HG02981 (cell line): ENCODE measurements at regions not wholly inside any gene's neighbourhood (a gene's known extent, or its start where the extent isn't known, plus 50 kb on each side); places are given as distances from the start of the nearest gene placed in this dataset.

ENCODE experiments used
- ATAC-seq: cut with Tn5 transposase; IDR thresholded peaks from one replicate; pipeline ENCODE4 v1.9.1; 2021; ENCODE audit warnings: mild to moderate bottlenecking, moderate library complexity; ENCODE audit not compliant: unreplicated experiment

GRCh38 chr4:124262211-124263179 is 450.0 kb downstream of the ANKRD50 start:
- ATAC-seq: peak; percentile 89

GRCh38 chr4:124265701-124266100 is 446.8 kb downstream of the ANKRD50 start:
- no peak for ATAC-seq

- ATAC-seq: no peak
These were observed 445.8 kb downstream of the ANKRD50 start for GRCh38 chr4:124266721-124267120.

GRCh38 chr4:124276461-124276860 is 436.1 kb downstream of the ANKRD50 start:
- no peak for ATAC-seq

- no peak for ATAC-seq
These were observed 434.8 kb downstream of the ANKRD50 start for GRCh38 chr4:124277691-124278090.

- no peak for ATAC-seq
These were observed 434.1 kb downstream of the ANKRD50 start for GRCh38 chr4:124278477-124278876.

GRCh38 chr4:124279741-124280140 is 432.8 kb downstream of the ANKRD50 start:
- ATAC-seq: no peak

- ATAC-seq: no peak
These were observed 430.1 kb downstream of the ANKRD50 start for GRCh38 chr4:124282301-124282898.

GRCh38 chr4:124288706-124289486 is 423.6 kb downstream of the ANKRD50 start:
- ATAC-seq: no peak

- ATAC-seq: no peak
These were observed 421.9 kb downstream of the ANKRD50 start for GRCh38 chr4:124290678-124291077.

GRCh38 chr4:124295413-124295812 is 417.1 kb downstream of the ANKRD50 start:
- ATAC-seq: no peak

- ATAC-seq: no peak
These were observed 407.6 kb downstream of the ANKRD50 start for GRCh38 chr4:124304941-124305340.

- ATAC-seq: no peak
These were observed 406.2 kb downstream of the ANKRD50 start for GRCh38 chr4:124306352-124306751.

- ATAC-seq: no peak
These were observed 405.4 kb downstream of the ANKRD50 start for GRCh38 chr4:124307143-124307542.

GRCh38 chr4:124318292-124318691 is 394.2 kb downstream of the ANKRD50 start:
- ATAC-seq: no peak

- no peak for ATAC-seq
These were observed 391.2 kb downstream of the ANKRD50 start for GRCh38 chr4:124321364-124321763.

GRCh38 chr4:124322234-124323065 is 390.1 kb downstream of the ANKRD50 start:
- peak; percentile 55 for ATAC-seq

- no peak for ATAC-seq
These were observed 386.8 kb downstream of the ANKRD50 start for GRCh38 chr4:124325690-124326089.

- ATAC-seq: no peak
These were observed 383.4 kb downstream of the ANKRD50 start for GRCh38 chr4:124329134-124329533.

GRCh38 chr4:124330045-124330444 is 382.5 kb downstream of the ANKRD50 start:
- ATAC-seq: no peak
